ENCODE measurements at regions not wholly inside any gene's neighbourhood (a gene's known extent, or its start where the extent isn't known, plus 50 kb on each side); places are given as distances from the start of the nearest gene placed in this dataset.

- Histone ChIP-seq H3K27ac (ENCODE audit: low read depth, low read length) (no peak overlapping the region), H3K4me1 (ENCODE audit: insufficient read depth, low read length) (no peaks in the 10 kb centered on the region), H3K36me3 (ENCODE audit: insufficient read depth, low read length) (no peaks in the 10 kb centered on the region), H3K27me3 (ENCODE audit: insufficient read depth, low read length) (no peaks in the 10 kb centered on the region), H3K9me3 (ENCODE audit: control insufficient read depth in 1 of 2, low read length in 2 of 2) (no peaks in the 10 kb centered on the region), H3K4me3 (ENCODE audit: low read length in 2 of 2) (no peak overlapping the region)
- H3K9me3 Mint-ChIP-seq, result peaks cover 0 to 3% (median under 1%) of the 10 kb centered on the region in 8 donors
- CTCF ChIA-PET (ENCODE audit: partially characterized antibody), result no interaction called here
- H3K4me3 Mint-ChIP-seq, result no peak overlapping the region
- no peaks in the 10 kb centered on the region for H3K4me1 Mint-ChIP-seq
- POLR2A ChIA-PET (ENCODE audit: partially characterized antibody), result no interaction called here
- H3K27ac Mint-ChIP-seq, result no peak overlapping the region
- no peaks in the 10 kb centered on the region for H3K36me3 Mint-ChIP-seq
- DNase-seq, result no peak
- intact Hi-C loops (cut with micrococcal nuclease), result no loop called here
- H3K27me3 Mint-ChIP-seq, result peaks cover 0 to 1% of the 10 kb centered on the region in 2 donors
Observed at GRCh38 chr9:111114486-111114885, 76.2 kb upstream of the LPAR1 start.

- Histone ChIP-seq H3K27me3 (ENCODE audit: insufficient read depth, low read length) (no peaks in the 10 kb centered on the region), H3K27ac (ENCODE audit: low read depth, low read length) (no peak overlapping the region), H3K4me3 (ENCODE audit: low read length in 2 of 2) (no peak overlapping the region), H3K9me3 (ENCODE audit: control insufficient read depth in 1 of 2, low read length in 2 of 2) (no peaks in the 10 kb centered on the region), H3K36me3 (ENCODE audit: insufficient read depth, low read length) (no peaks in the 10 kb centered on the region), H3K4me1 (ENCODE audit: insufficient read depth, low read length) (no peaks in the 10 kb centered on the region)
- Mint-ChIP-seq H3K4me1 (no peaks in the 10 kb centered on the region), H3K4me3 (no peak overlapping the region), H3K9me3 (peaks cover 0 to 3% (median 0%) of the 10 kb centered on the region in 8 donors), H3K36me3 (no peaks in the 10 kb centered on the region), H3K27ac (no peak overlapping the region), H3K27me3 (peaks cover 0 to 1% of the 10 kb centered on the region in 2 donors)
- ChIA-PET POLR2A (ENCODE audit: partially characterized antibody) (no interaction called here), CTCF (ENCODE audit: partially characterized antibody) (no interaction called here)
- DNase-seq, result no peak
- intact Hi-C loops (cut with micrococcal nuclease), result no loop called here
Observed at GRCh38 chr9:111113712-111114111, 75.4 kb upstream of the LPAR1 start.

GRCh38 chr9:111110805-111111204, 72.5 kb upstream of the LPAR1 start:
- no peak for DNase-seq
- H3K9me3 Mint-ChIP-seq, result peaks cover 0 to 3% (median 0%) of the 10 kb centered on the region in 8 donors
- no peaks in the 10 kb centered on the region for H3K27me3 ChIP-seq (ENCODE audit: insufficient read depth, low read length)
- no peaks in the 10 kb centered on the region for H3K36me3 Mint-ChIP-seq
- no peak overlapping the region for H3K4me3 Mint-ChIP-seq
- no peaks in the 10 kb centered on the region for H3K36me3 ChIP-seq (ENCODE audit: insufficient read depth, low read length)
- H3K27me3 Mint-ChIP-seq, result peaks cover 0 to 1% of the 10 kb centered on the region in 2 donors
- no peaks in the 10 kb centered on the region for H3K4me1 ChIP-seq (ENCODE audit: insufficient read depth, low read length)
- H3K27ac ChIP-seq (ENCODE audit: low read depth, low read length), result no peak overlapping the region
- H3K4me1 Mint-ChIP-seq, result peaks cover 0 to 1% (median 0%) of the 10 kb centered on the region in 4 donors
- H3K27ac Mint-ChIP-seq, result no peak overlapping the region
- no peak overlapping the region for H3K4me3 ChIP-seq (ENCODE audit: low read length in 2 of 2)
- ChIA-PET CTCF (ENCODE audit: partially characterized antibody) (no interaction called here), POLR2A (ENCODE audit: partially characterized antibody) (no interaction called here)
- no peaks in the 10 kb centered on the region for H3K9me3 ChIP-seq (ENCODE audit: control insufficient read depth in 1 of 2, low read length in 2 of 2)
- intact Hi-C loops (cut with micrococcal nuclease), result no loop called here

GRCh38 chr9:111108946-111109345, 70.7 kb upstream of the LPAR1 start:
- no peak for DNase-seq
- intact Hi-C loops (cut with micrococcal nuclease), result no loop called here
- Mint-ChIP-seq H3K9me3 (peaks cover 0 to 3% (median 0%) of the 10 kb centered on the region in 8 donors), H3K36me3 (no peaks in the 10 kb centered on the region), H3K4me3 (no peak overlapping the region), H3K27me3 (peaks cover 0 to 1% of the 10 kb centered on the region in 2 donors), H3K27ac (no peak overlapping the region), H3K4me1 (peaks cover 0 to 1% (median 0%) of the 10 kb centered on the region in 4 donors)
- POLR2A ChIA-PET (ENCODE audit: partially characterized antibody), result no interaction called here
- Histone ChIP-seq H3K27me3 (ENCODE audit: insufficient read depth, low read length) (no peaks in the 10 kb centered on the region), H3K36me3 (ENCODE audit: insufficient read depth, low read length) (no peaks in the 10 kb centered on the region), H3K4me1 (ENCODE audit: insufficient read depth, low read length) (no peaks in the 10 kb centered on the region), H3K9me3 (ENCODE audit: control insufficient read depth in 1 of 2, low read length in 2 of 2) (no peaks in the 10 kb centered on the region), H3K4me3 (ENCODE audit: low read length in 2 of 2) (no peak overlapping the region), H3K27ac (ENCODE audit: low read depth, low read length) (no peak overlapping the region)
- CTCF ChIA-PET (ENCODE audit: partially characterized antibody), result no interaction called here

GRCh38 chr9:111107141-111107540, 68.9 kb upstream of the LPAR1 start:
- DNase-seq, result no peak
- no peaks in the 10 kb centered on the region for H3K36me3 Mint-ChIP-seq
- H3K4me1 Mint-ChIP-seq, result peaks cover 0 to 1% (median 0%) of the 10 kb centered on the region in 4 donors
- Histone ChIP-seq H3K4me3 (ENCODE audit: low read length in 2 of 2) (no peak overlapping the region), H3K9me3 (ENCODE audit: control insufficient read depth in 1 of 2, low read length in 2 of 2) (no peaks in the 10 kb centered on the region), H3K27me3 (ENCODE audit: insufficient read depth, low read length) (no peaks in the 10 kb centered on the region), H3K36me3 (ENCODE audit: insufficient read depth, low read length) (no peaks in the 10 kb centered on the region), H3K4me1 (ENCODE audit: insufficient read depth, low read length) (no peaks in the 10 kb centered on the region), H3K27ac (ENCODE audit: low read depth, low read length) (no peak overlapping the region)
- peaks cover 0 to 3% (median 0%) of the 10 kb centered on the region in 8 donors for H3K9me3 Mint-ChIP-seq
- CTCF ChIA-PET (ENCODE audit: partially characterized antibody), result no interaction called here
- H3K27me3 Mint-ChIP-seq, result no peaks in the 10 kb centered on the region
- intact Hi-C loops (cut with micrococcal nuclease), result no loop called here
- no peak overlapping the region for H3K27ac Mint-ChIP-seq
- no peak overlapping the region for H3K4me3 Mint-ChIP-seq
- POLR2A ChIA-PET (ENCODE audit: partially characterized antibody), result no interaction called here

- H3K4me1 Mint-ChIP-seq, result peaks cover 0 to 1% (median 0%) of the 10 kb centered on the region in 4 donors
- no peak overlapping the region for H3K27ac Mint-ChIP-seq
- Histone ChIP-seq H3K36me3 (ENCODE audit: insufficient read depth, low read length) (no peaks in the 10 kb centered on the region), H3K4me1 (ENCODE audit: insufficient read depth, low read length) (no peaks in the 10 kb centered on the region), H3K27ac (ENCODE audit: low read depth, low read length) (no peak overlapping the region), H3K27me3 (ENCODE audit: insufficient read depth, low read length) (no peaks in the 10 kb centered on the region), H3K4me3 (ENCODE audit: low read length in 2 of 2) (no peak overlapping the region), H3K9me3 (ENCODE audit: control insufficient read depth in 1 of 2, low read length in 2 of 2) (no peaks in the 10 kb centered on the region)
- H3K9me3 Mint-ChIP-seq, result peaks cover 0 to 3% (median 0%) of the 10 kb centered on the region in 8 donors
- no peak overlapping the region for H3K4me3 Mint-ChIP-seq
- intact Hi-C loops (cut with micrococcal nuclease), result no loop called here
- no peaks in the 10 kb centered on the region for H3K27me3 Mint-ChIP-seq
- POLR2A ChIA-PET (ENCODE audit: partially characterized antibody), result no interaction called here
- no peak for DNase-seq
- CTCF ChIA-PET (ENCODE audit: partially characterized antibody), result no interaction called here
- H3K36me3 Mint-ChIP-seq, result no peaks in the 10 kb centered on the region
Observed at GRCh38 chr9:111106202-111106601, 67.9 kb upstream of the LPAR1 start.

- Histone ChIP-seq H3K4me1 (ENCODE audit: insufficient read depth, low read length) (no peaks in the 10 kb centered on the region), H3K9me3 (ENCODE audit: control insufficient read depth in 1 of 2, low read length in 2 of 2) (no peaks in the 10 kb centered on the region), H3K4me3 (ENCODE audit: low read length in 2 of 2) (no peak overlapping the region), H3K27ac (ENCODE audit: low read depth, low read length) (no peak overlapping the region), H3K36me3 (ENCODE audit: insufficient read depth, low read length) (no peaks in the 10 kb centered on the region), H3K27me3 (ENCODE audit: insufficient read depth, low read length) (no peaks in the 10 kb centered on the region)
- Mint-ChIP-seq H3K9me3 (no peaks in the 10 kb centered on the region), H3K27ac (no peak overlapping the region), H3K4me1 (peaks cover 0 to 1% (median 0%) of the 10 kb centered on the region in 4 donors), H3K36me3 (no peaks in the 10 kb centered on the region), H3K27me3 (no peaks in the 10 kb centered on the region), H3K4me3 (no peak overlapping the region)
- no peak for DNase-seq
- intact Hi-C loops (cut with micrococcal nuclease), result no loop called here
- ChIA-PET POLR2A (ENCODE audit: partially characterized antibody) (no interaction called here), CTCF (ENCODE audit: partially characterized antibody) (no interaction called here)
Observed at GRCh38 chr9:111102793-111103464, 64.7 kb upstream of the LPAR1 start.
